ENCODE measurements at regions not wholly inside any gene's neighbourhood (a gene's known extent, or its start where the extent isn't known, plus 50 kb on each side); places are given as distances from the start of the nearest gene placed in this dataset.

GRCh38 chr4:123807866-123808265, 411.3 kb downstream of the SPRY1 start:
- H3K4me3 ChIP-seq (ENCODE audit: low read length) = no peak overlapping the region
- TF ChIP-seq ZNF274 (IDR thresholded peaks at IDR 0.05; ENCODE audit: low read depth, low read length) = no peak

GRCh38 chr4:123809864-123810263, 413.3 kb downstream of the SPRY1 start:
- H3K4me3 ChIP-seq (ENCODE audit: low read length) = no peak overlapping the region
- TF ChIP-seq ZNF274 (IDR thresholded peaks at IDR 0.05; ENCODE audit: low read depth, low read length) = no peak

DNA sequence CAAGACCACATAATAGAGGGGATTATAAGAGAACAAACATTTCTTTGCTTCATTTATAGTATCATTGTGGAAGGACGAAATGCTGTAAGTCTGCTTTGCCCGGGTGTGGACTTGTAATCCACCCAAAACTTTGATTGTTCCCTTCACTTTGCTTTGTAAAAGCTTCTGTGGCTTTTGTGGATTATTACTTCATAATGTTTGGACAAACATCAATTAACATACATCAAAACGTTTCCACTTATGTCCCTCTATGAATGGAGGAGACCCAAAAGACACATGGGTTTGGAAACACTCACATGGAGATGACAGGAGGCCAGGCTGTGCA, 415.4 kb downstream of the SPRY1 start:
- TF ChIP-seq ZNF274 (IDR thresholded peaks at IDR 0.05; ENCODE audit: low read depth, low read length) = no peak

DNA sequence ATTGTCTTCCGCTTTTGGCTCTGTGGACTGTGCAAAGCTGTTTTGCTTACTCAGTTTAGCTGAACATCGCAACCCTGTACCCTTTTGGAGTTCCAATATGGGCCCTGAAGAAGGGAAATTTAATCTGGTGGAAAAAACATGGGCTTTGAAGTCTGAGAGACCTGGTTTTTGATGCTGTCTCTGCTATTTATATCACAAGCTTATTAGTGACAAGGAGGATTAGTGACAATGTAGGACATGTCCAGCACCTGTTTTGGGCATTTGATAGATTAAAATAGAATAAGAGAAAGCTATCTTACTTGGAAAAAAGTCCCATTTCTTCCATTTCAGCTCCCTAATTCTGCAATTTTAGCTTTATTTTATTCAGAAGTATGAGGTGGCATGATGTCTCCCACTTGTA, 417.3 kb downstream of the SPRY1 start:
- no peak overlapping the region for H3K4me3 ChIP-seq (ENCODE audit: low read length)
- TF ChIP-seq ZNF274 (IDR thresholded peaks at IDR 0.05; ENCODE audit: low read depth, low read length) = no peak

More for the DNA sequence above, 415.4 kb downstream of the SPRY1 start:
- H3K4me3 ChIP-seq (ENCODE audit: low read length) = peak overlapping the region; percentile 28; the same call in 1 of the 2 replicates

DNA sequence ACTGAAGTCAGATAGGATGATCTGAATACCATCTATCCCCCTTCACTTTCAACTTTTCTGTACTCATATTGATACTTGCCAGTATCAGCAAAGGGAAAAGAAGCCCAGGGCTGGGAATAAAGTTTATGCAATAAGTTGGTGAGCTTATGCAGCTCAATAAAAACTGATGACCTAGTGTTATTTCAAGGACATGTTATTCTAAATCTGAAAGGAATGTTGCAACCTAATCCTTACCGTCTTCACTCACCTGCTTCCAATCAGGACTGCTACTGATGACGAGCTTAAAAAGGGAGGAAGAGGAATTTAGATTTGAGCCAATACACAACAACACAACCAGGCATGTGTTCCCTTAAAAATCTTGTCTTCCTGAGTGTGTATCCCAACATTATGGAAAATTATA, 419.9 kb downstream of the SPRY1 start:
- no peak overlapping the region for H3K4me3 ChIP-seq (ENCODE audit: low read length)
- TF ChIP-seq ZNF274 (IDR thresholded peaks at IDR 0.05; ENCODE audit: low read depth, low read length) = no peak

DNA sequence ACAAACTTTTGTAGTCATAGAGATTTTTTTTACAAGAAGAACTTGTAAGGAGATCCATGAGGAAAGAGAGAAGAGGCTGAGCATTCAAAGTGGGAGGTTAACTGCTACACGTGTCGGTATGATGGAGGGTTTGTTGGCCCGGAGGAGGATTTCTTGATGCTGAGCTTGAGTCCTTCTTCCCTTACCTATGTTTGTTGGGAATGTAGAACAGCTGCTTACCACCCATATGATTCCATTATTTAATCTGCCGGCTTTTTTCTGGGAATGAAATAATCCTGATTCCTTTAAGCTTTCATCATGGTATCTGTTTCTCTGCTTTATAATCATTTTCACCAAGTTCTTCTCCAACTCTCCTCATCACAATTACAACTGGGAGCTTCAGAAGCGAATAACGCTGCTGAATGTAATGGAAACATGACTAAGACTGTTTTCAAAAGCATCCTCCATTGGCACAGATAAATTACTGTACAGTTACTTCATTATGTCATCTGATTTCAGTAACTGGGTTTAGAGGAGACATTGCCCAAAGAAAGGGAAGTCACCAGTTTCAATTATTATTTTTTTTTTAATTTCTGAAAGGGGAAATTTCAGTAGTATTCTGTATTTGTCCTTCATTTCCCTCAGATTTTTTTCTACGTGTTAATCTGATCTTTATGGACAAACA, 420.6 kb downstream of the SPRY1 start:
- no peak for TF ChIP-seq ZNF274 (IDR thresholded peaks at IDR 0.05; ENCODE audit: low read depth, low read length)
- no peak overlapping the region for H3K4me3 ChIP-seq (ENCODE audit: low read length)

GRCh38 chr4:123819362-123820035, 422.9 kb downstream of the SPRY1 start:
- TF ChIP-seq ZNF274 (IDR thresholded peaks at IDR 0.05; ENCODE audit: low read depth, low read length) = no peak

DNA sequence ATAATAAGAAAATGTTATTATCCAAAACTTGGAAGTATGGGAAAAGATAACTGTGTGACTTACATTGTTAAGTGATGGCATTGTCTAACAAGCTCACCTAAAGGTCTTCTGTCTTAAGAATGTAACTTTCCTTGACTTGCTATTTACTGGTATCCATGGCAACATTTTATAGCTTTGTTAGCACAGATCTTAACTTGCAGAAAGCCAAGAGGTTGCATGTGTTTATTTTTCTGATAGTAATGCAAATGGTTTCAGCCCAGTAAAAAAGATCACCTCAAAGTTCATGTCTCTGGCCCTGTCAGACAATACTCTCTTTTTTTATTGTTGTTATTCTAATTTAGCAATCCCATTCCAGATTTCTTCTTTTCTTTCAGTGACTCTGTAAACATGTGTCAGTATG, 425.3 kb downstream of the SPRY1 start:
- TF ChIP-seq ZNF274 (IDR thresholded peaks at IDR 0.05; ENCODE audit: low read depth, low read length) = no peak
- H3K4me3 ChIP-seq (ENCODE audit: low read length) = no peak overlapping the region

More at GRCh38 chr4:123819362-123820035, 422.9 kb downstream of the SPRY1 start:
- no peak overlapping the region for H3K4me3 ChIP-seq (ENCODE audit: low read length)

GRCh38 chr4:123822353-123822752, 425.8 kb downstream of the SPRY1 start:
- TF ChIP-seq ZNF274 (IDR thresholded peaks at IDR 0.05; ENCODE audit: low read depth, low read length) = no peak

GRCh38 chr4:123823244-123823643, 426.6 kb downstream of the SPRY1 start:
- H3K4me3 ChIP-seq (ENCODE audit: low read length) = no peak overlapping the region
- TF ChIP-seq ZNF274 (IDR thresholded peaks at IDR 0.05; ENCODE audit: low read depth, low read length) = no peak

More at GRCh38 chr4:123822353-123822752, 425.8 kb downstream of the SPRY1 start:
- H3K4me3 ChIP-seq (ENCODE audit: low read length) = no peak overlapping the region

- no peak overlapping the region for H3K4me3 ChIP-seq (ENCODE audit: low read length)
- no peak for TF ChIP-seq ZNF274 (IDR thresholded peaks at IDR 0.05; ENCODE audit: low read depth, low read length)
These were observed 427.9 kb downstream of the SPRY1 start for GRCh38 chr4:123824524-123824923.

- no peak for TF ChIP-seq ZNF274 (IDR thresholded peaks at IDR 0.05; ENCODE audit: low read depth, low read length)
- no peak overlapping the region for H3K4me3 ChIP-seq (ENCODE audit: low read length)
These were observed 429.1 kb downstream of the SPRY1 start for GRCh38 chr4:123825596-123826291.

DNA sequence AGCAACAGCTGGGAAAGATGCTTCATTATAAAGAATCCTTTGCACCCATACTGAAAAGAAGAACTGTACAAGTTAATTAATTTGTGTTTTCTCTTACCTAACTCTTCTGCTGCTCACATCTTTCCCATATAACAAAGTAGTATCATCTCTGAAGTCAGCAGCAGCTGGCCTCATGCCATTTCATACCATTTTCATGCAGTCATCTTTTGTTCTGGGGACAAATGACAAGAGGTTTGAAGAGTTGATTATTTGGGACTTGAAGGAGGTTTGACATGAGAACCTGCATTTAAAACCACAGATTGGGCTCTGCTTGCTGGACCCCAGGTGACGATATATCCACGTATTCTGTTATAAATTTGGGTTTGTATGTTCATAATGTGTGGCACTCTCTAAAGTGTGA, 430.3 kb downstream of the SPRY1 start:
- no peak for TF ChIP-seq ZNF274 (IDR thresholded peaks at IDR 0.05; ENCODE audit: low read depth, low read length)

GRCh38 chr4:123827511-123827910, 430.9 kb downstream of the SPRY1 start:
- no peak overlapping the region for H3K4me3 ChIP-seq (ENCODE audit: low read length)
- no peak for TF ChIP-seq ZNF274 (IDR thresholded peaks at IDR 0.05; ENCODE audit: low read depth, low read length)

More for the DNA sequence above, 430.3 kb downstream of the SPRY1 start:
- H3K4me3 ChIP-seq (ENCODE audit: low read length) = no peak overlapping the region

- H3K4me3 ChIP-seq (ENCODE audit: low read length) = no peak overlapping the region
- no peak for TF ChIP-seq ZNF274 (IDR thresholded peaks at IDR 0.05; ENCODE audit: low read depth, low read length)
These were observed 434.3 kb downstream of the SPRY1 start for GRCh38 chr4:123830930-123831329.

Measured in GM08714 (cell line).